ENCODE measurements at regions not wholly inside any gene's neighbourhood (a gene's known extent, or its start where the extent isn't known, plus 50 kb on each side); places are given as distances from the start of the nearest gene placed in this dataset.

- no peak overlapping the region for H3K27ac ChIP-seq
- H3K4me3 ChIP-seq = no peak overlapping the region
- intact Hi-C loops (cut with DNase I) = no loop called here
- no peaks in the 10 kb centered on the region for H3K36me3 ChIP-seq
- ATAC-seq = no peak
- no peaks in the 10 kb centered on the region for H3K27me3 ChIP-seq (ENCODE audit: low read depth)
- no peaks in the 10 kb centered on the region for H3K4me1 ChIP-seq
- DNase-seq = no peak
- H3K9me3 ChIP-seq = no peaks in the 10 kb centered on the region
- no peak for TF ChIP-seq CTCF (IDR thresholded peaks at IDR 0.05)
Observed at GRCh38 chr1:244246334-244246733, 195.3 kb downstream of the ZBTB18 start.

DNA sequence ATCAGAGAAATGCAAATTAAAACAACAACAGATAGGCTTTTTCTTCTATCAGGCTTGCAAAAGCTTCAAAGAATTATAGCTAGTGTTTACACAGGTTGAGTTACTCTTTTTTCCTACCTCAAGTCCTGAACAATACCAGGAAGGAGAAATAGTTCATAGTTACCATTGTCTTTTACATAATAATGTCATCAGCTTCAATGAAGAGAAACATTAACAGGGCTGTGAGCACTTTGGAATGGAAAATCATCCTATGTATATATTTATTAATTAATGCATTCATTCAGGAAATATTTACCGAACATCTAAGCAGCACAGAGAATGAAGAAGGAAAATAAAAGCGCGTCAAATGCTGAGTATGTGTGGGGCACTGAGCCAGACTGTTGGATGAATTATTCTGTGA, 197.3 kb downstream of the ZBTB18 start:
- ATAC-seq = no peak
- intact Hi-C loops (cut with DNase I) = no loop called here
- DNase-seq = no peak
- Histone ChIP-seq H3K27me3 (ENCODE audit: low read depth) (no peaks in the 10 kb centered on the region), H3K27ac (no peak overlapping the region), H3K36me3 (no peaks in the 10 kb centered on the region), H3K4me1 (no peaks in the 10 kb centered on the region), H3K9me3 (no peaks in the 10 kb centered on the region), H3K4me3 (no peak overlapping the region)
- no peak for TF ChIP-seq CTCF (IDR thresholded peaks at IDR 0.05)

DNA sequence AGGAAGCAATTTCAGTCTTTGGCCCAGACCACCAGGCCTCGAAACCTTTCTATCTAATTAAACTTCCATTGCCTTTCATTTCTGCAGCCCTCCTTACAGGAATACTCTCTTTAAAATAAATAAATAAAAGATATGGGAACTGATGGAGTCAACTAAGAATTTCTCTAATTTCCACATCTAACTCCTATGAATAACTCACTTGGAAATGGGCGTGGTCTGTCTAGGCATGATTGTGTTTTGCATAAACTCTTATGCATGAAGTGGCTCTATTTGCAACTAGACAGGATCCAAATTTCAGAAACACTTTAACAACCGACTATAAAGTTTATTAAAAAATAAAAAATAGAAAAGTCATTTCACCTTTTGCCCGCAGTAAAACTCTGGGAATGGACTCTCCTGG, 199.5 kb downstream of the ADSS2 start:
- no peak for ATAC-seq
- intact Hi-C loops (cut with DNase I) = no loop called here
- no peaks in the 10 kb centered on the region for H3K27me3 ChIP-seq (ENCODE audit: low read depth)

GRCh38 chr1:244254467-244254866, 197.2 kb downstream of the ADSS2 start:
- Histone ChIP-seq H3K36me3 (no peaks in the 10 kb centered on the region), H3K27ac (peak overlapping the region; percentile 60), H3K9me3 (peaks cover 5% of the 10 kb centered on the region), H3K4me3 (no peak overlapping the region), H3K27me3 (ENCODE audit: low read depth) (no peaks in the 10 kb centered on the region), H3K4me1 (peaks cover 5% of the 10 kb centered on the region)
- intact Hi-C loops (cut with DNase I) = no loop called here
- DNase-seq = peak; percentile 78
- no peak for TF ChIP-seq CTCF (IDR thresholded peaks at IDR 0.05)
- peak; percentile 81 to 91 for ATAC-seq

More for the DNA sequence above, 199.5 kb downstream of the ADSS2 start:
- H3K9me3 ChIP-seq = peaks cover 5% of the 10 kb centered on the region
- H3K36me3 ChIP-seq = no peaks in the 10 kb centered on the region
- H3K27ac ChIP-seq = no peak overlapping the region
- H3K4me3 ChIP-seq = no peak overlapping the region
- DNase-seq = no peak
- no peak for TF ChIP-seq CTCF (IDR thresholded peaks at IDR 0.05)
- H3K4me1 ChIP-seq = peaks cover 5% of the 10 kb centered on the region

GRCh38 chr1:244255426-244255965, 196.2 kb downstream of the ADSS2 start:
- ATAC-seq (no peak), DNase-seq (no peak)
- H3K27ac ChIP-seq = no peak overlapping the region
- H3K36me3 ChIP-seq = no peaks in the 10 kb centered on the region
- peaks cover 5% of the 10 kb centered on the region for H3K4me1 ChIP-seq
- no peaks in the 10 kb centered on the region for H3K27me3 ChIP-seq (ENCODE audit: low read depth)
- H3K4me3 ChIP-seq = no peak overlapping the region
- intact Hi-C loops (cut with DNase I) = no loop called here
- peaks cover 5% of the 10 kb centered on the region for H3K9me3 ChIP-seq
- TF ChIP-seq CTCF (IDR thresholded peaks at IDR 0.05) = no peak

Measured in lower lobe of right lung (tissue), 2 donors.